HG03066 (cell line): ENCODE measurements at regions not wholly inside any gene's neighbourhood (a gene's known extent, or its start where the extent isn't known, plus 50 kb on each side); places are given as distances from the start of the nearest gene placed in this dataset.

Source experiments
- ATAC-seq: cut with Tn5 transposase; IDR thresholded peaks from one replicate; pipeline ENCODE4 v1.9.1; 2021; ENCODE audit warnings: low read depth; ENCODE audit not compliant: unreplicated experiment

GRCh38 chr6:92195796-92196195 is 1223.6 kb downstream of the EPHA7 start:
- no peak for ATAC-seq

GRCh38 chr6:92188016-92188415 is 1231.3 kb downstream of the EPHA7 start:
- ATAC-seq, result no peak

GRCh38 chr6:92184933-92185332 is 1234.4 kb downstream of the EPHA7 start:
- ATAC-seq, result no peak

- ATAC-seq, result no peak
Measured at GRCh38 chr6:92181347-92181746, 1238.0 kb downstream of the EPHA7 start.

- no peak for ATAC-seq
Measured at GRCh38 chr6:92180090-92180489, 1239.3 kb downstream of the EPHA7 start.

- no peak for ATAC-seq
Measured at GRCh38 chr6:92176666-92177065, 1242.7 kb downstream of the EPHA7 start.

GRCh38 chr6:92174398-92175073 is 1244.8 kb downstream of the EPHA7 start:
- no peak for ATAC-seq

GRCh38 chr6:92169506-92169905 is 1249.9 kb downstream of the EPHA7 start:
- no peak for ATAC-seq

GRCh38 chr6:92166666-92167065 is 1252.7 kb downstream of the EPHA7 start:
- ATAC-seq, result no peak

- no peak for ATAC-seq
Measured at GRCh38 chr6:92161953-92162352, 1257.4 kb downstream of the EPHA7 start.

GRCh38 chr6:92160226-92160625 is 1259.1 kb downstream of the EPHA7 start:
- no peak for ATAC-seq

- ATAC-seq, result no peak
Measured at GRCh38 chr6:92159046-92159445, 1260.3 kb downstream of the EPHA7 start.

- ATAC-seq, result no peak
Measured at GRCh38 chr6:92150553-92150952, 1268.8 kb downstream of the EPHA7 start.

GRCh38 chr6:92147246-92147645 is 1272.1 kb downstream of the EPHA7 start:
- no peak for ATAC-seq

- no peak for ATAC-seq
Measured at GRCh38 chr6:92139601-92140000, 1279.8 kb downstream of the EPHA7 start.

GRCh38 chr6:92132957-92133356 is 1286.4 kb downstream of the EPHA7 start:
- no peak for ATAC-seq

- ATAC-seq, result no peak
Measured at GRCh38 chr6:92132457-92132856, 1286.9 kb downstream of the EPHA7 start.

GRCh38 chr6:92130944-92131343 is 1288.4 kb downstream of the EPHA7 start:
- no peak for ATAC-seq

GRCh38 chr6:92126983-92127382 is 1292.4 kb downstream of the EPHA7 start:
- no peak for ATAC-seq

GRCh38 chr6:92126088-92126487 is 1293.3 kb downstream of the EPHA7 start:
- no peak for ATAC-seq

GRCh38 chr6:92125681-92126080 is 1293.7 kb downstream of the EPHA7 start:
- ATAC-seq, result no peak

- ATAC-seq, result no peak
Measured at GRCh38 chr6:92124200-92124651, 1295.1 kb downstream of the EPHA7 start.

GRCh38 chr6:92122746-92123145 is 1296.6 kb downstream of the EPHA7 start:
- no peak for ATAC-seq
